ENCODE measurements at regions not wholly inside any gene's neighbourhood (a gene's known extent, or its start where the extent isn't known, plus 50 kb on each side); places are given as distances from the start of the nearest gene placed in this dataset.
"Not testable (repeated sequence)": the region's sequence is repeated elsewhere in the genome, so short reads cannot be mapped to it uniquely, and the experiment has no call there.

- DNase-seq; H3K36me3 Mint-ChIP-seq (ENCODE audit: low read depth); ATAC-seq; H3K4me3 Mint-ChIP-seq; intact Hi-C loops (cut with DNase I, micrococcal nuclease); H3K27me3 Mint-ChIP-seq; H3K27ac Mint-ChIP-seq; POLR2A ChIA-PET; H3K4me1 Mint-ChIP-seq; CTCF ChIA-PET; H3K9me3 Mint-ChIP-seq (ENCODE audit: low read depth): not testable (repeated sequence)
Measured at GRCh38 chr4:190118519-190118918, 54.2 kb downstream of the DBET start.

GRCh38 chr4:190119474-190119873 lies 54.1 kb upstream of the DUX4 start:
- ATAC-seq; H3K27me3 Mint-ChIP-seq; H3K27ac Mint-ChIP-seq; H3K36me3 Mint-ChIP-seq (ENCODE audit: low read depth); H3K9me3 Mint-ChIP-seq (ENCODE audit: low read depth); DNase-seq; POLR2A ChIA-PET; intact Hi-C loops (cut with DNase I, micrococcal nuclease); CTCF ChIA-PET; H3K4me1 Mint-ChIP-seq; H3K4me3 Mint-ChIP-seq: not testable (repeated sequence)

GRCh38 chr4:190120111-190120514 lies 53.5 kb upstream of the DUX4 start:
- H3K27ac Mint-ChIP-seq; H3K36me3 Mint-ChIP-seq (ENCODE audit: low read depth); H3K9me3 Mint-ChIP-seq (ENCODE audit: low read depth); intact Hi-C loops (cut with DNase I, micrococcal nuclease); DNase-seq; H3K4me1 Mint-ChIP-seq; H3K27me3 Mint-ChIP-seq; CTCF ChIA-PET; POLR2A ChIA-PET; H3K4me3 Mint-ChIP-seq: not testable (repeated sequence)
- ATAC-seq, result peak; percentile 87

DNA sequence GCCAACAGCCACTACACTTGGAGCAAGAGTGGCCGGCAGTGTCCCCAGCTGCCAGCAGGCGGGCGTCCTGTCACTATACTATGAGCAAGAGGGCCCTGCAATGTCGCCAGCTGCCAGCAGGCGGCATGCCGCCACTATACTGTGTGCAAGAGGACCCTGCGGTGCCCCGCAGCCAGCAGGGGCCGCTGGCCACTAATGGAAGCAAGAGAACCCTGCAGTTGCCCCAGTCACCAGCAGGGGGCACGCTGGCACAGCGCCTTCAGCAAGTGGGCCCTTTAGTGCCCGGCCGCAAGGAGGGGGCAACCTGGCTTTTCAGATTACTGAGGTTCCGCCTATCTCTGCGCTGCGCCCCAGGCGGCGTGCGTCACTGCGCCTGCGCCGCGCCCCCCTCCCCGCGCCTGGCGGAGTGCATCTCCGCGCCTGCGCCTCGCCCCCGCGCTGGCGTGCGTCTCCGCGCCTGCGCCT lies 53.0 kb upstream of the DUX4 start:
- DNase-seq, result peak; percentile 35
- H3K9me3 Mint-ChIP-seq (ENCODE audit: low read depth); H3K27me3 Mint-ChIP-seq; CTCF ChIA-PET; H3K27ac Mint-ChIP-seq; POLR2A ChIA-PET; ATAC-seq; intact Hi-C loops (cut with DNase I, micrococcal nuclease); H3K4me3 Mint-ChIP-seq; H3K4me1 Mint-ChIP-seq; H3K36me3 Mint-ChIP-seq (ENCODE audit: low read depth): not testable (repeated sequence)

DNA sequence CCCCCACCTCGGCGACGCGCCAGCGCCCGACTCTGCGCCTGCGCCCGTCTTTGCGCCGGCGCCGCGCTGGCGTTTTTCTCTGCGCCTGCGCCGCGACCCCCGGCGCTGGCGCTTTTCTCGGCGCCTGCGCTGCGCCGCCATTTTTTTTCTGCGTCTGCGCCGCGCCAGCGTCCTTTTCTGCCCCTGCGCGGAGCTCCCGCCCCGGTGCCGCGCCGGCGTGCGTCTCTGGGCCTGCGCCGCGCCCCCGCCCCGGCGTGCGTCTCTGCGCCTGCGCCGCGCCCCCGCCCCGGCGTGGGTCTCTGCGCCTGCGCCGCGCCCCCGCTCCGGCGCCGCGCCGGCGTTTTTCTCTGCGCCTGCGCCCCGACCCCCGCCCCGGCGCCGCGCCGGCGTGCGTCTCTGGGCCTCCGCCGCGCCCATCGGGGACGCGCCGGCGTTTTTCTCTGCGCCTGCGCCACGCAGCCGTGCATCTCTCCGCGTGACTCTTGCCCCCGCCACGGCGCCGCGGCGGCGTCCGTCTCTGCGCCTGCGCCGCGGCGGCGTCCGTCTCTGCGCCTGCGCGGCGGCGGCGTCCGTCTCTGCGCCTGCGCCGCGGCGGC lies 52.4 kb upstream of the DUX4 start:
- ATAC-seq; H3K27ac Mint-ChIP-seq; CTCF ChIA-PET; H3K9me3 Mint-ChIP-seq (ENCODE audit: low read depth); intact Hi-C loops (cut with DNase I, micrococcal nuclease); H3K27me3 Mint-ChIP-seq; POLR2A ChIA-PET; H3K4me3 Mint-ChIP-seq; H3K36me3 Mint-ChIP-seq (ENCODE audit: low read depth); DNase-seq; H3K4me1 Mint-ChIP-seq: not testable (repeated sequence)

- no peak for DNase-seq
- ChIA-PET POLR2A (no interaction called here), CTCF (no interaction called here)
- no peak overlapping the region for H3K27ac Mint-ChIP-seq
- no peaks in the 10 kb centered on the region for H3K4me1 Mint-ChIP-seq
- no peaks in the 10 kb centered on the region for H3K9me3 Mint-ChIP-seq (ENCODE audit: low read depth)
- no peaks in the 10 kb centered on the region for H3K27me3 Mint-ChIP-seq
- no peaks in the 10 kb centered on the region for H3K36me3 Mint-ChIP-seq (ENCODE audit: low read depth)
- no peak for ATAC-seq
- intact Hi-C loops (cut with DNase I, micrococcal nuclease), result no loop called here
- no peak overlapping the region for H3K4me3 Mint-ChIP-seq
Measured at GRCh38 chr4:190121759-190122158, 51.8 kb upstream of the DUX4 start.

DNA sequence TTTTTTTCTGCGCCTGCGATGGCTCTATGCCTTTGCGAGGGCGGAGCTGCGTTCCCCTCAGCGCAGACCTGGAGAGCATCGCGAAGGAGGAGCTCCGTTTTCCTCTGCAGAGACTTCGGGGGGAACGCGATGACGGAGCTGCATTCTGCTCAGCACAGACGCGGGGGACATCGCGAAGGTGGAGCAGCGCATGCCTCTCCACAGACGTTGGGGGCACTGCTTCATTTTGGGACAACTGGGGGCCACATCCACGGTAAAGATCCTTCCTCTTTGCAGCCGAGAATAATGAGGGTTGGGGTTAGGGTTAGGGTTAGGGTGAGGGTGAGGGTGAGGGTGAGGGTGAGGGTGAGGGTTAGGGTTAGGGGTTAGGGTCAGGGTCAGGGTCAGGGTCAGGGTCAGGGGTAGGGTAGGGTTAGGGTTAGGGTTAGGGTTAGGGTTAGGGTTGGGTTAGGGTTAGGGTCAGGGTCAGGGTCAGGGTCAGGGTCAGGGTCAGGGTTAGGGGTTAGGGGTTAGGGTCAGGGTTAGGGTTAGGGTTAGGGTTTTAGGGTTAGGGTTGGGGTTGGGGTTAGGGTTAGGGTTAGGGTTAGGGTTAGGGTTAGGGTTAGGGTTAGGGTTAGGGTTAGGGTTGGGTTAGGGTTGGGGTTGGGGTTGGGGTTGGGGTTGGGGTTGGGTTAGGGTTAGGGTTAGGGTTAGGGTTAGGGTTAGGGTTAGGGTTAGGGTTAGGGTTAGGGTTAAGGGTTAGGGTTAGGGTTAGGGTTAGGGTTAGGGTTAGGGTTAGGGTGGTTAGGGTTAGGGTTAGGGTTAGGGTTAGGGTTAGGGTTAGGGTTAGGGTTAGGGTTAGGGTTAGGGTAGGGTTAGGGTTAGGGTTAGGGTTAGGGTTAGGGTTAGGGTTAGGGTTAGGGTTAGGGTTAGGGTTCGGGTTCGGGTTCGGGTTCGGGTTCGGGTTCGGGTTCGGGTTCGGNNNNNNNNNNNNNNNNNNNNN lies 51.1 kb upstream of the DUX4 start:
- POLR2A ChIA-PET; ATAC-seq; H3K4me3 Mint-ChIP-seq; DNase-seq; H3K36me3 Mint-ChIP-seq (ENCODE audit: low read depth); CTCF ChIA-PET; H3K27me3 Mint-ChIP-seq; intact Hi-C loops (cut with DNase I, micrococcal nuclease); H3K4me1 Mint-ChIP-seq; H3K9me3 Mint-ChIP-seq (ENCODE audit: low read depth); H3K27ac Mint-ChIP-seq: not testable (repeated sequence)

Data from activated CD4-positive, alpha-beta T cell treated with anti-CD3 and anti-CD28 coated beads for 36 hours (primary cell).